ENCODE measurements at regions not wholly inside any gene's neighbourhood (a gene's known extent, or its start where the extent isn't known, plus 50 kb on each side); places are given as distances from the start of the nearest gene placed in this dataset.

DNA sequence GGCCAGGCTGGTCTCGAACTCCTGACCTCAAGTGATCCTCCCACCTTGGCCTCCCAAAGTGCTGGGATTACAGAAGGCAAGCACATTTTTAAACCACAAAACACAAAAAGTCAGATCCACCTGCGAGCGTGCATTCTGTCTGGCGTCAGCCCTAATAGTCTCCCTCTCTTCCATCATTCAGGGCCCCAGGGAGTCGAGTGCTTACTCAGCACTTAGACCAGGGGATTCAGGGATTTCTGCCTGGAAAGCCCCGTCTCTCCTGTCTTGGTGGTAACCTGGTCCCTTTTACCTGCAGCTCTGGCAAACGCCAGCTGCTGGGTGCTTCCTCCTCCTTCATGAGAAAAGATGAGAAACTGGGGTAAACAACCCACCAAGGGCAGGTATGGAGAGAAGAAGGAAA is 443.1 kb downstream of the SOX9 start:
- no peak for ATAC-seq
- intact Hi-C loops (cut with DNase I) = no loop called here
- no peak for TF ChIP-seq CTCF (IDR thresholded peaks at IDR 0.05)

DNA sequence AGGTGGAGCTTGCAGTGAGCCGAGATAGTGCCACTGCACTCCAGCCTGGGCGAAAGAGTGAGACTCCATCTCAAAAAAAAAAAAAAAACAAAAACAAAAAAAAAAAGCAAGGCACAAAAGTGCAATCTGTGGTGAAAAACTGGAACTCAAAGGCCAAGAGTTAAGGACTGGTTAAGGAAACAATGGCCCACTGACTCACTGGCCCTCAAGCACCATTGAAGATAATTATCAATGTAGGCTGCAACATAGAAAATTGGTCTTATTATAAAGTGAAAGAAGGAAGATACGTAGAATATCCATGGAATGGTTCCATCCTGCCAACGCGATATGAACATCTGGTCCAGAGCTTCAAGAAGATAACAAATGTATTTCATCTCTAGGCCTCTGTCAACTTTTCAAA is 444.2 kb downstream of the SOX9 start:
- Histone ChIP-seq H3K9me3 (no peaks in the 10 kb centered on the region), H3K4me3 (no peak overlapping the region), H3K27ac (no peak overlapping the region), H3K4me1 (no peaks in the 10 kb centered on the region), H3K27me3 (no peaks in the 10 kb centered on the region), H3K36me3 (no peaks in the 10 kb centered on the region)
- intact Hi-C loops (cut with DNase I) = no loop called here
- TF ChIP-seq CTCF (IDR thresholded peaks at IDR 0.05) = no peak
- no peak for DNase-seq
- ATAC-seq = no peak

More for the DNA sequence above, 443.1 kb downstream of the SOX9 start:
- no peaks in the 10 kb centered on the region for H3K36me3 ChIP-seq
- DNase-seq = no peak
- no peak overlapping the region for H3K27ac ChIP-seq
- no peaks in the 10 kb centered on the region for H3K4me1 ChIP-seq
- H3K9me3 ChIP-seq = no peaks in the 10 kb centered on the region
- no peak overlapping the region for H3K4me3 ChIP-seq
- H3K27me3 ChIP-seq = no peaks in the 10 kb centered on the region

DNA sequence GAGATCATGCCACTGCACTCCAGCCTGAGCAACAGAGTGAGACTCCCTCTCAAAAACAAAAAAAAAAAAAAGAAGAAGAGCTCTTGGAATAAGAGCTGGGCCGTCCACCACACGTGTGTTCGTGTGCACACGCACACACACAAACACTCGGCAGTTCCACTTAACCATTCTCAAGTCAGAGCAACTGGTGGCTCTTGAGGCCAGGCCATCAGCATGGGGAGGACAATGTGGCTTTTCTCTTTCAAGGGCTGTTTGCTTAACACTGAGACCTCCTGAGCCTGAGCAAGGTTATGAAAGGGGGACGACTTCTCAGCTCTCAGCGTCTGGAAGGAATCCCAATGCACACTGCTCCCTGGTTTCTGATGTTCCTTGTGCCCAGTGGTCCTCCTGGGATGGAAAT is 444.9 kb downstream of the SOX9 start:
- Histone ChIP-seq H3K27me3 (no peaks in the 10 kb centered on the region), H3K36me3 (no peaks in the 10 kb centered on the region), H3K4me3 (no peak overlapping the region), H3K9me3 (no peaks in the 10 kb centered on the region), H3K27ac (no peak overlapping the region), H3K4me1 (no peaks in the 10 kb centered on the region)
- ATAC-seq (no peak), DNase-seq (no peak)
- intact Hi-C loops (cut with DNase I) = no loop called here
- TF ChIP-seq CTCF (IDR thresholded peaks at IDR 0.05) = no peak

DNA sequence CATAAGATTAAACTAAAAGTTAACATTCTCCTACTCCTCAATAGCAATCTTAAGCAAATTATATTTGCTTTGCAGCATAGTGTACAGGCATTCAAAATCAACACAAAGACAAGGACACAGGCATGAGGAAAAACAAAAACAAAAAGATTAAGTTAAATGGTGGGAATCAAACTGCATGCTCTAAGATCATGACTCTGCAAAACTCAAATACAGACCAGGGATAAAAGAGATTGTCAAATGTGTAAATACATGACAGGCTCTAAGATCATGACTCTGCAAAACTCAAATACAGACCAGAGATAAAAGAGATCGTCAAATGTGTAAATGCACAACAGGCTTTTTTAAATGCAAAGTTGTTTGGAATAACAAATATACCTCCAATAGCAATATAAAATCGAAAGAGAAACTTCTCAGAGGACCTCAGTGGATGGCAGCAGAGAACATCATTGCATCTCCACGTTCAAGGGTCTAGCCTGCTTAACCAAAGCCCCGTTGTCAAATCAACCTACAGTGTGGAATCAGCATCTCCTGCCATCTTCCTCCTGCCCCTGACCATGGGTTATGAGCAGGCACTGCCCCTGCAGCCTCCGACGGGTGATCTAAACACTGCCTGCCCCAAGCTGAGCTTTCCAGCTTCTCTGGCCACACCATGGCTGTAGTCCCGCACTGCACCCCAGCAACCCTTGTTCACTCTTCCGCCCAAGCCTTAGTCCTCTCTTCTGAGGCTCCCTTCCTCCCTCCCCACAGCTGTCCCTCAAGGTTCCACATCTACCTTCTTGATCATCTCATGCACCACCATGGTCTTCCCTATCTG is 446.1 kb downstream of the SOX9 start:
- no peak for TF ChIP-seq CTCF (IDR thresholded peaks at IDR 0.05)
- DNase-seq (no peak), ATAC-seq (no peak)
- intact Hi-C loops (cut with DNase I) = no loop called here
- H3K4me1 ChIP-seq = no peaks in the 10 kb centered on the region
- no peak overlapping the region for H3K27ac ChIP-seq
- H3K36me3 ChIP-seq = no peaks in the 10 kb centered on the region
- H3K4me3 ChIP-seq = no peak overlapping the region
- H3K9me3 ChIP-seq = no peaks in the 10 kb centered on the region
- no peaks in the 10 kb centered on the region for H3K27me3 ChIP-seq

- ATAC-seq = no peak
- H3K27ac ChIP-seq = no peak overlapping the region
- no peaks in the 10 kb centered on the region for H3K36me3 ChIP-seq
- no peaks in the 10 kb centered on the region for H3K4me1 ChIP-seq
- DNase-seq = no peak
- no peak overlapping the region for H3K4me3 ChIP-seq
- intact Hi-C loops (cut with DNase I) = no loop called here
- TF ChIP-seq CTCF (IDR thresholded peaks at IDR 0.05) = no peak
- H3K9me3 ChIP-seq = no peaks in the 10 kb centered on the region
- H3K27me3 ChIP-seq = no peaks in the 10 kb centered on the region
Observed at GRCh38 chr17:72567774-72568173, 447.0 kb downstream of the SOX9 start.
